ENCODE measurements at regions not wholly inside any gene's neighbourhood (a gene's known extent, or its start where the extent isn't known, plus 50 kb on each side); places are given as distances from the start of the nearest gene placed in this dataset.
A peak's percentile ranks its signal among the peaks of the same experiment; 100 is the strongest.
"Not testable (repeated sequence)": the region's sequence is repeated elsewhere in the genome, so short reads cannot be mapped to it uniquely, and the experiment has no call there.

- Histone ChIP-seq H3K27ac (ENCODE audit: low read length) (no peak overlapping the region), H3K4me1 (ENCODE audit: control insufficient read depth, insufficient read depth, low read length) (no peaks in the 10 kb centered on the region), H3K4me3 (ENCODE audit: low read length) (no peak overlapping the region), H3K36me3 (ENCODE audit: control insufficient read depth, insufficient read depth, low read length) (no peaks in the 10 kb centered on the region), H3K27me3 (ENCODE audit: control insufficient read depth, insufficient read depth, low read length) (no peaks in the 10 kb centered on the region), H3K9me3 (replicated peaks; ENCODE audit: control insufficient read depth, low read depth, low read length) (no peaks in the 10 kb centered on the region)
- WGBS (ENCODE audit: insufficient coverage) = 100% methylated on average over 1 of the region's 5 CpGs
- no peak for DNase-seq
These were observed 95.4 kb upstream of the ANXA1 start for GRCh38 chr9:73056245-73056644.

DNA sequence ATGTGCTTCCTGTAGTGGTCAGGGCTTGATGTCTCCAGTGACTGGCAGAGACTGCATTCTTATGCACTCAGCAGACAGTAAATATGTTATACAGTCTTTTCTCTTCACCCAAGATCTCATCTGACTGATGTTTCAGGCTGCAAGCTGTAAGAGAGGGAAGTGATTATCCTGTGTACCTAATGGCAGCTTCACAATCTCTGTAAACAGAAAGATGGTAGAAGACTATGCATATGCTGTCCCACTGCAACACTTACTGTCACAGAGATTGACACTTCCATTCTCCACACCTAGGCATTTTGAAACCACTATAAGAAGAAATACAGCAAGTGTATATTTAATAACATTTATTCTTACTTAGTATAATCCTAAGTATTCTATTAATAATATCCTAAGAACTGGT lies 97.6 kb upstream of the ANXA1 start:
- Histone ChIP-seq H3K27me3 (ENCODE audit: control insufficient read depth, insufficient read depth, low read length) (no peaks in the 10 kb centered on the region), H3K36me3 (ENCODE audit: control insufficient read depth, insufficient read depth, low read length) (no peaks in the 10 kb centered on the region), H3K9me3 (replicated peaks; ENCODE audit: control insufficient read depth, low read depth, low read length) (no peaks in the 10 kb centered on the region), H3K4me1 (ENCODE audit: control insufficient read depth, insufficient read depth, low read length) (no peaks in the 10 kb centered on the region), H3K4me3 (ENCODE audit: low read length) (no peak overlapping the region), H3K27ac (ENCODE audit: low read length) (no peak overlapping the region)
- no peak for DNase-seq

- Histone ChIP-seq H3K27ac (ENCODE audit: low read length) (no peak overlapping the region), H3K4me1 (ENCODE audit: control insufficient read depth, insufficient read depth, low read length) (no peaks in the 10 kb centered on the region), H3K36me3 (ENCODE audit: control insufficient read depth, insufficient read depth, low read length) (no peaks in the 10 kb centered on the region), H3K4me3 (ENCODE audit: low read length) (no peak overlapping the region), H3K9me3 (replicated peaks; ENCODE audit: control insufficient read depth, low read depth, low read length) (no peaks in the 10 kb centered on the region), H3K27me3 (ENCODE audit: control insufficient read depth, insufficient read depth, low read length) (no peaks in the 10 kb centered on the region)
- WGBS (ENCODE audit: insufficient coverage) = no CpG with 5 or more reads among the region's 1 CpG
- DNase-seq = no peak
These were observed 98.1 kb upstream of the ANXA1 start for GRCh38 chr9:73053543-73053942.

GRCh38 chr9:73050887-73051550 lies 98.2 kb upstream of the ALDH1A1 start:
- H3K4me3 ChIP-seq (ENCODE audit: low read length) = no peak overlapping the region
- WGBS (ENCODE audit: insufficient coverage) = 17% methylated on average over 1 of the region's 7 CpGs
- no peaks in the 10 kb centered on the region for H3K9me3 ChIP-seq (replicated peaks; ENCODE audit: control insufficient read depth, low read depth, low read length)
- H3K27me3 ChIP-seq (ENCODE audit: control insufficient read depth, insufficient read depth, low read length) = no peaks in the 10 kb centered on the region
- no peak for DNase-seq
- H3K27ac ChIP-seq (ENCODE audit: low read length) = no peak overlapping the region
- no peaks in the 10 kb centered on the region for H3K4me1 ChIP-seq (ENCODE audit: control insufficient read depth, insufficient read depth, low read length)
- no peaks in the 10 kb centered on the region for H3K36me3 ChIP-seq (ENCODE audit: control insufficient read depth, insufficient read depth, low read length)

- H3K36me3 ChIP-seq (ENCODE audit: control insufficient read depth, insufficient read depth, low read length) = no peaks in the 10 kb centered on the region
- H3K4me3 ChIP-seq (ENCODE audit: low read length) = no peak overlapping the region
- DNase-seq = peak; percentile 40
- no peak overlapping the region for H3K27ac ChIP-seq (ENCODE audit: low read length)
- H3K27me3 ChIP-seq (ENCODE audit: control insufficient read depth, insufficient read depth, low read length) = no peaks in the 10 kb centered on the region
- no peaks in the 10 kb centered on the region for H3K4me1 ChIP-seq (ENCODE audit: control insufficient read depth, insufficient read depth, low read length)
- no peaks in the 10 kb centered on the region for H3K9me3 ChIP-seq (replicated peaks; ENCODE audit: control insufficient read depth, low read depth, low read length)
- no CpG with 5 or more reads among the region's 5 CpGs for WGBS (ENCODE audit: insufficient coverage)
These were observed 97.4 kb upstream of the ALDH1A1 start for GRCh38 chr9:73050065-73050816.

GRCh38 chr9:73049280-73049679 lies 96.4 kb upstream of the ALDH1A1 start:
- no peaks in the 10 kb centered on the region for H3K9me3 ChIP-seq (replicated peaks; ENCODE audit: control insufficient read depth, low read depth, low read length)
- no peak overlapping the region for H3K27ac ChIP-seq (ENCODE audit: low read length)
- H3K4me3 ChIP-seq (ENCODE audit: low read length) = no peak overlapping the region

DNA sequence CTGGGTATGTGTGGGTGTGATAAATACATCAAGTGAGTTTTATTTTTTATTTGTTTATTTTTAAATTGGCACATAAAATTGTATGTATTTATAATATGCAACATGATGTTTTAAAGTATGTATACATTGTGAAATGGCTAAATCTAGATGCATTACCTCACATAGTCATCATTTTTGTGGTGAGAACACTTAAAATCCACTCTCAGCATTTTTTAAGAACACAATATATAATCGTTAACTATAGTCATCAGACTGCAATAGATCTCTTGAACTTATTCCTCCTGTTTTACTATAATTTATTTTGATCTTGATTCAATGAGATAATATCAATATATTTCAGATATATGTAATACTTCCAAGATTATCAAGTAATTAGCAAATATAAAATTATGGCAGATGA lies 93.9 kb upstream of the ALDH1A1 start:
- Histone ChIP-seq H3K4me1 (ENCODE audit: control insufficient read depth, insufficient read depth, low read length) (no peaks in the 10 kb centered on the region), H3K4me3 (ENCODE audit: low read length) (no peak overlapping the region), H3K36me3 (ENCODE audit: control insufficient read depth, insufficient read depth, low read length) (no peaks in the 10 kb centered on the region), H3K9me3 (replicated peaks; ENCODE audit: control insufficient read depth, low read depth, low read length) (no peaks in the 10 kb centered on the region), H3K27ac (ENCODE audit: low read length) (no peak overlapping the region), H3K27me3 (ENCODE audit: control insufficient read depth, insufficient read depth, low read length) (no peaks in the 10 kb centered on the region)
- WGBS (ENCODE audit: insufficient coverage) = no CpG with 5 or more reads among the region's 1 CpG
- no peak for DNase-seq

More at GRCh38 chr9:73049280-73049679, 96.4 kb upstream of the ALDH1A1 start:
- Histone ChIP-seq H3K4me1 (ENCODE audit: control insufficient read depth, insufficient read depth, low read length) (no peaks in the 10 kb centered on the region), H3K36me3 (ENCODE audit: control insufficient read depth, insufficient read depth, low read length) (no peaks in the 10 kb centered on the region), H3K27me3 (ENCODE audit: control insufficient read depth, insufficient read depth, low read length) (no peaks in the 10 kb centered on the region)
- no peak for DNase-seq

- no CpG with 5 or more reads among the region's 4 CpGs for WGBS (ENCODE audit: insufficient coverage)
- not testable (repeated sequence) for H3K36me3 ChIP-seq (ENCODE audit: control insufficient read depth, insufficient read depth, low read length); H3K4me3 ChIP-seq (ENCODE audit: low read length); H3K4me1 ChIP-seq (ENCODE audit: control insufficient read depth, insufficient read depth, low read length); H3K9me3 ChIP-seq (replicated peaks; ENCODE audit: control insufficient read depth, low read depth, low read length); H3K27me3 ChIP-seq (ENCODE audit: control insufficient read depth, insufficient read depth, low read length); H3K27ac ChIP-seq (ENCODE audit: low read length); DNase-seq
These were observed 91.9 kb upstream of the ALDH1A1 start for GRCh38 chr9:73044776-73045175.

GRCh38 chr9:73042155-73042554 lies 89.3 kb upstream of the ALDH1A1 start:
- no peak overlapping the region for H3K4me3 ChIP-seq (ENCODE audit: low read length)
- DNase-seq = no peak
- H3K4me1 ChIP-seq (ENCODE audit: control insufficient read depth, insufficient read depth, low read length) = peaks cover 5% of the 10 kb centered on the region
- WGBS (ENCODE audit: insufficient coverage) = no CpG with 5 or more reads among the region's 1 CpG
- no peak overlapping the region for H3K27ac ChIP-seq (ENCODE audit: low read length)
- H3K9me3 ChIP-seq (replicated peaks; ENCODE audit: control insufficient read depth, low read depth, low read length) = no peaks in the 10 kb centered on the region
- H3K27me3 ChIP-seq (ENCODE audit: control insufficient read depth, insufficient read depth, low read length) = no peaks in the 10 kb centered on the region
- no peaks in the 10 kb centered on the region for H3K36me3 ChIP-seq (ENCODE audit: control insufficient read depth, insufficient read depth, low read length)

GRCh38 chr9:73039271-73040263 lies 86.7 kb upstream of the ALDH1A1 start:
- Histone ChIP-seq H3K27ac (ENCODE audit: low read length) (peak overlapping the region; percentile 55), H3K4me1 (ENCODE audit: control insufficient read depth, insufficient read depth, low read length) (peaks cover 5% of the 10 kb centered on the region), H3K9me3 (replicated peaks; ENCODE audit: control insufficient read depth, low read depth, low read length) (no peaks in the 10 kb centered on the region), H3K27me3 (ENCODE audit: control insufficient read depth, insufficient read depth, low read length) (no peaks in the 10 kb centered on the region), H3K4me3 (ENCODE audit: low read length) (no peak overlapping the region), H3K36me3 (ENCODE audit: control insufficient read depth, insufficient read depth, low read length) (no peaks in the 10 kb centered on the region)
- no CpG with 5 or more reads among the region's 3 CpGs for WGBS (ENCODE audit: insufficient coverage)
- peak; percentile 97 for DNase-seq
